Hepatocyte (in vitro differentiated cells): ENCODE measurements at regions not wholly inside any gene's neighbourhood (a gene's known extent, or its start where the extent isn't known, plus 50 kb on each side); places are given as distances from the start of the nearest gene placed in this dataset.

Experiments used
- EZH2 ChIP-seq: fragments of 200-600 bp; sonication (generic); IDR thresholded peaks from 2 replicates; pipeline ENCODE4 v1.6.1; 2016; ENCODE audit warnings: antibody characterized with exemption, mild to moderate bottlenecking, borderline replicate concordance
- EZH2phosphoT487 ChIP-seq: fragments of 200-600 bp; sonication (generic); IDR thresholded peaks from one replicate; pipeline ENCODE4 v1.6.1; 2018; ENCODE audit warnings: antibody characterized with exemption, mild to moderate bottlenecking, low read depth, moderate library complexity; ENCODE audit not compliant: unreplicated experiment, severe bottlenecking
- TF ChIP-seq, protein P1 (sequence below): fragments of 200-600 bp; sonication (generic); IDR thresholded peaks from 2 replicates; pipeline ENCODE4 v1.5.1; 2016; ENCODE audit warnings: antibody characterized with exemption, mild to moderate bottlenecking; ENCODE audit not compliant: poor library complexity

DNA sequence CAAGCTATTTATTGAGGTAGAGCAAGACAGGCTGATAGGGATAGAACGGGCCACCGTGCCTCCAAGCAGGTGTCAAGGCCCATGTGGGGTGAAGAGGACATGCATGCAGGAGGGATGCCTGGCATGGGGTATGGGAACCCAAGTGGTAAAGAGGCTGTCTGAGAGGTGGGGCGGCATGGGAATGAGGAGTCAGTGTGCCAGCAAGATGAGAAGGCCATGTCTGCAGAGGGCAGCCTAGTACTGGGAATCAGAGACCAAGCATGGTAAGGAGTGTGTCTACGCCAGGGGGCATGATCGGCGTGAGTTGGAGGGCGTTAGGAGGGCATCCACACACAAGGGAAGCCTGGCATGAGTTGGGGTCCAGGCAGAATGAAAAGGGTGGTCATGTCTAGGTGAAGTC lies 303.7 kb upstream of the PLD5 start:
- TF ChIP-seq, protein P1, sequence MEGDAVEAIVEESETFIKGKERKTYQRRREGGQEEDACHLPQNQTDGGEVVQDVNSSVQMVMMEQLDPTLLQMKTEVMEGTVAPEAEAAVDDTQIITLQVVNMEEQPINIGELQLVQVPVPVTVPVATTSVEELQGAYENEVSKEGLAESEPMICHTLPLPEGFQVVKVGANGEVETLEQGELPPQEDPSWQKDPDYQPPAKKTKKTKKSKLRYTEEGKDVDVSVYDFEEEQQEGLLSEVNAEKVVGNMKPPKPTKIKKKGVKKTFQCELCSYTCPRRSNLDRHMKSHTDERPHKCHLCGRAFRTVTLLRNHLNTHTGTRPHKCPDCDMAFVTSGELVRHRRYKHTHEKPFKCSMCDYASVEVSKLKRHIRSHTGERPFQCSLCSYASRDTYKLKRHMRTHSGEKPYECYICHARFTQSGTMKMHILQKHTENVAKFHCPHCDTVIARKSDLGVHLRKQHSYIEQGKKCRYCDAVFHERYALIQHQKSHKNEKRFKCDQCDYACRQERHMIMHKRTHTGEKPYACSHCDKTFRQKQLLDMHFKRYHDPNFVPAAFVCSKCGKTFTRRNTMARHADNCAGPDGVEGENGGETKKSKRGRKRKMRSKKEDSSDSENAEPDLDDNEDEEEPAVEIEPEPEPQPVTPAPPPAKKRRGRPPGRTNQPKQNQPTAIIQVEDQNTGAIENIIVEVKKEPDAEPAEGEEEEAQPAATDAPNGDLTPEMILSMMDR, result no peak
- TF ChIP-seq EZH2 (no peak), EZH2phosphoT487 (no peak)
